ENCODE measurements at regions not wholly inside any gene's neighbourhood (a gene's known extent, or its start where the extent isn't known, plus 50 kb on each side); places are given as distances from the start of the nearest gene placed in this dataset.

- no peaks in the 10 kb centered on the region for H3K4me1 ChIP-seq (ENCODE audit: control insufficient read depth in 1 of 2, low read depth in 2 of 2)
- H3K36me3 ChIP-seq: no peaks in the 10 kb centered on the region
- DNase-seq (ENCODE audit: low spot score) (no peak), ATAC-seq (ENCODE audit: insufficient number of reproducible peaks, low FRiP score, low read depth) (no peak)
- H3K4me3 ChIP-seq: no peak overlapping the region
- H3K27me3 ChIP-seq (replicated peaks; ENCODE audit: insufficient read depth): no peaks in the 10 kb centered on the region
- no peak for TF ChIP-seq CTCF (IDR thresholded peaks at IDR 0.05)
- no peaks in the 10 kb centered on the region for H3K9me3 ChIP-seq
- no peak overlapping the region for H3K27ac ChIP-seq
Observed at GRCh38 chr18:40692871-40693270, 1262.2 kb upstream of the PIK3C3 start.

- Histone ChIP-seq H3K27me3 (replicated peaks; ENCODE audit: insufficient read depth) (no peaks in the 10 kb centered on the region), H3K4me1 (ENCODE audit: control insufficient read depth in 1 of 2, low read depth in 2 of 2) (no peaks in the 10 kb centered on the region), H3K9me3 (no peaks in the 10 kb centered on the region), H3K36me3 (no peaks in the 10 kb centered on the region), H3K27ac (no peak overlapping the region), H3K4me3 (no peak overlapping the region)
- no peak for TF ChIP-seq CTCF (IDR thresholded peaks at IDR 0.05)
- no peak for DNase-seq (ENCODE audit: low spot score)
- no peak for ATAC-seq (ENCODE audit: insufficient number of reproducible peaks, low FRiP score, low read depth)
Observed at GRCh38 chr18:40690062-40690461, 1265.0 kb upstream of the PIK3C3 start.

- no peaks in the 10 kb centered on the region for H3K27me3 ChIP-seq (replicated peaks; ENCODE audit: insufficient read depth)
- TF ChIP-seq CTCF (IDR thresholded peaks at IDR 0.05): no peak
- DNase-seq (ENCODE audit: low spot score) (no peak), ATAC-seq (ENCODE audit: insufficient number of reproducible peaks, low FRiP score, low read depth) (no peak)
- no peaks in the 10 kb centered on the region for H3K9me3 ChIP-seq
- H3K27ac ChIP-seq: no peak overlapping the region
- H3K36me3 ChIP-seq: no peaks in the 10 kb centered on the region
- no peak overlapping the region for H3K4me3 ChIP-seq
- H3K4me1 ChIP-seq (ENCODE audit: control insufficient read depth in 1 of 2, low read depth in 2 of 2): no peaks in the 10 kb centered on the region
Observed at GRCh38 chr18:40687399-40687798, 1267.6 kb upstream of the PIK3C3 start.

GRCh38 chr18:40686836-40687235, 1268.2 kb upstream of the PIK3C3 start:
- H3K9me3 ChIP-seq: no peaks in the 10 kb centered on the region
- no peak overlapping the region for H3K4me3 ChIP-seq
- no peaks in the 10 kb centered on the region for H3K27me3 ChIP-seq (replicated peaks; ENCODE audit: insufficient read depth)
- no peak for TF ChIP-seq CTCF (IDR thresholded peaks at IDR 0.05)
- H3K4me1 ChIP-seq (ENCODE audit: control insufficient read depth in 1 of 2, low read depth in 2 of 2): no peaks in the 10 kb centered on the region
- no peak overlapping the region for H3K27ac ChIP-seq
- ATAC-seq (ENCODE audit: insufficient number of reproducible peaks, low FRiP score, low read depth) (no peak), DNase-seq (ENCODE audit: low spot score) (no peak)
- H3K36me3 ChIP-seq: no peaks in the 10 kb centered on the region

GRCh38 chr18:40685219-40685618, 1269.8 kb upstream of the PIK3C3 start:
- DNase-seq (ENCODE audit: low spot score): no peak
- Histone ChIP-seq H3K27me3 (replicated peaks; ENCODE audit: insufficient read depth) (no peaks in the 10 kb centered on the region), H3K27ac (no peak overlapping the region), H3K4me1 (ENCODE audit: control insufficient read depth in 1 of 2, low read depth in 2 of 2) (no peaks in the 10 kb centered on the region), H3K4me3 (no peak overlapping the region), H3K9me3 (no peaks in the 10 kb centered on the region), H3K36me3 (no peaks in the 10 kb centered on the region)
- ATAC-seq (ENCODE audit: insufficient number of reproducible peaks, low FRiP score, low read depth): no peak
- no peak for TF ChIP-seq CTCF (IDR thresholded peaks at IDR 0.05)
